Lower lobe of right lung (tissue), 2 donors: ENCODE measurements at regions not wholly inside any gene's neighbourhood (a gene's known extent, or its start where the extent isn't known, plus 50 kb on each side); places are given as distances from the start of the nearest gene placed in this dataset.

Source experiments
- ATAC-seq, 2 donors: fragments of 200-7000 bp; cut with Tn5 transposase; one replicate each; pipeline ENCODE4 v1.9.1; 2020 to 2022; ENCODE audit warnings: mild to moderate bottlenecking in 2 of 2, moderate library complexity in 2 of 2
- DNase-seq: peaks from one replicate; pipeline ENCODE4 v3.0.0-alpha.2; 2020
- H3K27ac ChIP-seq: fragments of 200-600 bp; one replicate; pipeline ENCODE4 v1.8.0; 2022
- H3K27me3 ChIP-seq: fragments of 200-600 bp; one replicate; pipeline ENCODE4 v1.8.0; 2022; ENCODE audit warnings: low read depth
- H3K36me3 ChIP-seq: fragments of 200-600 bp; one replicate; pipeline ENCODE4 v1.8.0; 2022; ENCODE audit warnings: mild to moderate bottlenecking
- H3K4me1 ChIP-seq: fragments of 200-600 bp; one replicate; pipeline ENCODE4 v1.8.0; 2022
- H3K4me3 ChIP-seq: fragments of 200-600 bp; one replicate; pipeline ENCODE4 v1.8.0; 2022; ENCODE audit warnings: mild to moderate bottlenecking
- H3K9me3 ChIP-seq: fragments of 200-600 bp; one replicate; pipeline ENCODE4 v1.8.0; 2022
- CTCF ChIP-seq: fragments of 200-600 bp; IDR thresholded peaks from one replicate; pipeline ENCODE4 v1.8.0; 2022; ENCODE audit warnings: antibody characterized with exemption, mild to moderate bottlenecking
- intact Hi-C: fragments of 100-400 bp; cut with DNase I; formaldehyde crosslinking; loops from one replicate; pipeline ENCODE4 v1.11.0; 2022
- donor health status: DM: no; HTN: yes; CAD: no; lungs with severe emphysema.

- Histone ChIP-seq H3K27ac (no peak overlapping the region), H3K4me3 (no peak overlapping the region), H3K27me3 (no peaks in the 10 kb centered on the region), H3K36me3 (no peaks in the 10 kb centered on the region), H3K9me3 (no peaks in the 10 kb centered on the region), H3K4me1 (no peaks in the 10 kb centered on the region)
- DNase-seq (no peak), ATAC-seq (no peak)
- intact Hi-C loops: no loop called here
- TF ChIP-seq CTCF: no peak
Observed at GRCh38 chr5:85069659-85070640, 685.3 kb upstream of the EDIL3 start.

- Histone ChIP-seq H3K27ac (no peak overlapping the region), H3K27me3 (no peaks in the 10 kb centered on the region), H3K9me3 (no peaks in the 10 kb centered on the region), H3K4me3 (no peak overlapping the region), H3K36me3 (no peaks in the 10 kb centered on the region), H3K4me1 (no peaks in the 10 kb centered on the region)
- intact Hi-C loops: no loop called here
- ATAC-seq (no peak), DNase-seq (no peak)
- no peak for TF ChIP-seq CTCF
Observed at GRCh38 chr5:85077581-85077980, 692.9 kb upstream of the EDIL3 start.

GRCh38 chr5:85096421-85096820, 711.7 kb upstream of the EDIL3 start:
- no peaks in the 10 kb centered on the region for H3K9me3 ChIP-seq
- intact Hi-C loops: no loop called here
- no peak overlapping the region for H3K4me3 ChIP-seq
- DNase-seq (no peak), ATAC-seq (no peak)
- TF ChIP-seq CTCF: no peak
- no peaks in the 10 kb centered on the region for H3K36me3 ChIP-seq
- H3K27me3 ChIP-seq: no peaks in the 10 kb centered on the region
- H3K27ac ChIP-seq: no peak overlapping the region
- H3K4me1 ChIP-seq: no peaks in the 10 kb centered on the region

- Histone ChIP-seq H3K4me1 (no peaks in the 10 kb centered on the region), H3K9me3 (no peaks in the 10 kb centered on the region), H3K36me3 (no peaks in the 10 kb centered on the region), H3K27ac (no peak overlapping the region), H3K27me3 (no peaks in the 10 kb centered on the region), H3K4me3 (no peak overlapping the region)
- TF ChIP-seq CTCF: no peak
- DNase-seq (no peak), ATAC-seq (no peak)
- intact Hi-C loops: no loop called here
Observed at GRCh38 chr5:85108471-85108870, 723.8 kb upstream of the EDIL3 start.

- intact Hi-C loops: no loop called here
- no peaks in the 10 kb centered on the region for H3K27me3 ChIP-seq
- TF ChIP-seq CTCF: no peak
- no peak overlapping the region for H3K4me3 ChIP-seq
- ATAC-seq: no peak
- no peak overlapping the region for H3K27ac ChIP-seq
- H3K4me1 ChIP-seq: no peaks in the 10 kb centered on the region
- H3K36me3 ChIP-seq: no peaks in the 10 kb centered on the region
- DNase-seq: no peak
- no peaks in the 10 kb centered on the region for H3K9me3 ChIP-seq
Observed at GRCh38 chr5:85109616-85110015, 724.9 kb upstream of the EDIL3 start.
